ENCODE measurements at regions not wholly inside any gene's neighbourhood (a gene's known extent, or its start where the extent isn't known, plus 50 kb on each side); places are given as distances from the start of the nearest gene placed in this dataset.

- Histone ChIP-seq H3K9me3 (ENCODE audit: low read length) (no peaks in the 10 kb centered on the region), H3K9me2 (ENCODE audit: insufficient read depth, low read length) (no peaks in the 10 kb centered on the region), H3K4me2 (ENCODE audit: low read length) (no peak overlapping the region), H3K27me3 (ENCODE audit: insufficient read depth, low read depth, low read length) (no peaks in the 10 kb centered on the region), H3K9ac (ENCODE audit: low read length) (no peak overlapping the region), H3F3A (ENCODE audit: insufficient read depth, low read length, poor library complexity, severe bottlenecking) (no peaks in the 10 kb centered on the region), H3K27ac (ENCODE audit: low read length) (no peak overlapping the region), H3K36me3 (ENCODE audit: insufficient read depth, low read length) (no peaks in the 10 kb centered on the region), H2AFZ (ENCODE audit: low read depth, low read length) (no peak overlapping the region), H4K20me1 (ENCODE audit: insufficient read depth) (no peaks in the 10 kb centered on the region), H3K4me3 (ENCODE audit: low read length) (no peak overlapping the region), H3K79me2 (replicated peaks; ENCODE audit: insufficient read depth, low read length) (no peaks in the 10 kb centered on the region)
- no peak for TF ChIP-seq REST (IDR thresholded peaks at IDR 0.05; ENCODE audit: borderline replicate concordance)
- TF ChIP-seq EP300 (conservative IDR thresholded peaks at IDR 0.05; ENCODE audit: poor library complexity, severe bottlenecking), result no peak
- TF ChIP-seq SMC3 (conservative IDR thresholded peaks at IDR 0.05; ENCODE audit: poor library complexity), result no peak
- TF ChIP-seq, protein P1, sequence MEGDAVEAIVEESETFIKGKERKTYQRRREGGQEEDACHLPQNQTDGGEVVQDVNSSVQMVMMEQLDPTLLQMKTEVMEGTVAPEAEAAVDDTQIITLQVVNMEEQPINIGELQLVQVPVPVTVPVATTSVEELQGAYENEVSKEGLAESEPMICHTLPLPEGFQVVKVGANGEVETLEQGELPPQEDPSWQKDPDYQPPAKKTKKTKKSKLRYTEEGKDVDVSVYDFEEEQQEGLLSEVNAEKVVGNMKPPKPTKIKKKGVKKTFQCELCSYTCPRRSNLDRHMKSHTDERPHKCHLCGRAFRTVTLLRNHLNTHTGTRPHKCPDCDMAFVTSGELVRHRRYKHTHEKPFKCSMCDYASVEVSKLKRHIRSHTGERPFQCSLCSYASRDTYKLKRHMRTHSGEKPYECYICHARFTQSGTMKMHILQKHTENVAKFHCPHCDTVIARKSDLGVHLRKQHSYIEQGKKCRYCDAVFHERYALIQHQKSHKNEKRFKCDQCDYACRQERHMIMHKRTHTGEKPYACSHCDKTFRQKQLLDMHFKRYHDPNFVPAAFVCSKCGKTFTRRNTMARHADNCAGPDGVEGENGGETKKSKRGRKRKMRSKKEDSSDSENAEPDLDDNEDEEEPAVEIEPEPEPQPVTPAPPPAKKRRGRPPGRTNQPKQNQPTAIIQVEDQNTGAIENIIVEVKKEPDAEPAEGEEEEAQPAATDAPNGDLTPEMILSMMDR (IDR thresholded peaks at IDR 0.05; ENCODE audit: poor library complexity, severe bottlenecking), result no peak
- no peak for TF ChIP-seq RAD21 (conservative IDR thresholded peaks at IDR 0.05)
- no peak for TF ChIP-seq TAF1 (IDR thresholded peaks at IDR 0.05; ENCODE audit: low read depth)
- no peak for TF ChIP-seq POLR2AphosphoS5 (IDR thresholded peaks at IDR 0.05)
- TF ChIP-seq MXI1 (conservative IDR thresholded peaks at IDR 0.05; ENCODE audit: poor library complexity, severe bottlenecking), result no peak
- TF ChIP-seq EZH2 (IDR thresholded peaks at IDR 0.05; ENCODE audit: borderline replicate concordance, insufficient read depth, low read length, poor library complexity, severe bottlenecking), result no peak
These were observed 128.3 kb upstream of the SPATA13 start for GRCh38 chr13:24032252-24032651.

DNA sequence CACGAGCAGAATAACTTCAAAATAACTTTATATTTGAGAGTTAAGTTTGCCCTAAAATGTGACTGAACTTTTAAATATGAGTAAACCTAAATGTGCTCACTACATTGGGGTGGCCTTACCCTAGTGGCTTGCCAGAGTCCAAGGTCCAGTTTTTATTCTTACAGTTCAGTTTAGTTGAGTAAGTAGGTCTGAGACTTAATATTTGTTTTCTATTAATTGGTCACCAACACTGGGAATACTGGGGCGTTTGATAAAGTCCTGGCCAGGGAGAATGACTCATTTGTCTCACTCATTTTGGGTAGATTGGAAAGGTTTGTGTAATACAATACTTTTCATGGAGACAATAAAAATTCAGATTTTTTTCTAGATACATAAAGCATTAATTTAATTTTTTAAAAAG lies 127.8 kb upstream of the SPATA13 start:
- no peaks in the 10 kb centered on the region for H3K9me2 ChIP-seq (ENCODE audit: insufficient read depth, low read length)
- H4K20me1 ChIP-seq (ENCODE audit: insufficient read depth), result no peaks in the 10 kb centered on the region
- no peaks in the 10 kb centered on the region for H3K27me3 ChIP-seq (ENCODE audit: insufficient read depth, low read depth, low read length)
- H3K36me3 ChIP-seq (ENCODE audit: insufficient read depth, low read length), result no peaks in the 10 kb centered on the region
- no peaks in the 10 kb centered on the region for H3K79me2 ChIP-seq (replicated peaks; ENCODE audit: insufficient read depth, low read length)
- H3K4me3 ChIP-seq (ENCODE audit: low read length), result no peak overlapping the region
- no peaks in the 10 kb centered on the region for H3K9me3 ChIP-seq (ENCODE audit: low read length)
- H3K9ac ChIP-seq (ENCODE audit: low read length), result no peak overlapping the region
- no peak overlapping the region for H2AFZ ChIP-seq (ENCODE audit: low read depth, low read length)
- no peak overlapping the region for H3K4me2 ChIP-seq (ENCODE audit: low read length)
- H3K27ac ChIP-seq (ENCODE audit: low read length), result no peak overlapping the region
- no peaks in the 10 kb centered on the region for H3F3A ChIP-seq (ENCODE audit: insufficient read depth, low read length, poor library complexity, severe bottlenecking)
- TF ChIP-seq POLR2AphosphoS5 (IDR thresholded peaks at IDR 0.05) (no peak), MXI1 (conservative IDR thresholded peaks at IDR 0.05; ENCODE audit: poor library complexity, severe bottlenecking) (no peak), TAF1 (IDR thresholded peaks at IDR 0.05; ENCODE audit: low read depth) (no peak), RAD21 (conservative IDR thresholded peaks at IDR 0.05) (no peak), EP300 (conservative IDR thresholded peaks at IDR 0.05; ENCODE audit: poor library complexity, severe bottlenecking) (no peak), EZH2 (IDR thresholded peaks at IDR 0.05; ENCODE audit: borderline replicate concordance, insufficient read depth, low read length, poor library complexity, severe bottlenecking) (no peak), SMC3 (conservative IDR thresholded peaks at IDR 0.05; ENCODE audit: poor library complexity) (no peak), REST (IDR thresholded peaks at IDR 0.05; ENCODE audit: borderline replicate concordance) (no peak)
- TF ChIP-seq, protein P1 (IDR thresholded peaks at IDR 0.05; ENCODE audit: poor library complexity, severe bottlenecking), result no peak

All from neural cell (in vitro differentiated cells).